ENCODE measurements at regions not wholly inside any gene's neighbourhood (a gene's known extent, or its start where the extent isn't known, plus 50 kb on each side); places are given as distances from the start of the nearest gene placed in this dataset.

DNA sequence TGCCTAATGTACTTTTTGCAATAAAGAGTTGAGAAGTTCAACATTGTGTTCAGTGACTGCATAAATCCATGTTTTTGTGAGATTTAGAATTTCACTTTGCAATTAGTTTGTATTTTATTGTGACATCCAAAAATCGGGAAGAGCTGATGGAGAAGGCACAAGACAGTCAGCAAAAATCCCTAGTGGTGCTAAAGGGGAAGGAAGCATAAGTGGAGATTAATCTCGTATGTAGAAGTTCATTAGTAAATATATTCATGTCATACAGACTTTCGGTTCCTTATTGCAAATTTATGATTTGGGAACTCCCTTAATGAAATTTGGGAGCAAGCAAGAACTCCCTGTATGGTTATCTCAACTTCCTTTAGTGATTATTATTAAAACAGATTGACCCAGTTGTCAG lies 57.8 kb upstream of the SLC39A8 start:
- TF ChIP-seq POLR2AphosphoS5 (IDR thresholded peaks at IDR 0.05; ENCODE audit: borderline replicate concordance, low read depth, low read length) = no peak
- TF ChIP-seq EZH2 (IDR thresholded peaks at IDR 0.05) = no peak
- no peak for TF ChIP-seq FOXP2 (optimal IDR thresholded peaks at IDR 0.05; ENCODE audit: control extremely low read depth, extremely low read length, insufficient read depth)

All from SK-N-MC (cell line).